ENCODE measurements at regions not wholly inside any gene's neighbourhood (a gene's known extent, or its start where the extent isn't known, plus 50 kb on each side); places are given as distances from the start of the nearest gene placed in this dataset.
"Not testable (repeated sequence)": the region's sequence is repeated elsewhere in the genome, so short reads cannot be mapped to it uniquely, and the experiment has no call there.

- intact Hi-C loops (cut with DNase I) = loop anchor here (10.0 kb wide), 1 partner anchor 270 kb away; no protein-coding TSS in a partner anchor
- peak in 1 of 10 donors; percentile 31 for DNase-seq
These were observed 165.8 kb upstream of the FOXF1 start for GRCh38 chr16:86344586-86344871.

- intact Hi-C loops (cut with DNase I) = loop anchor here (10.0 kb wide), 1 partner anchor 270 kb away; no protein-coding TSS in a partner anchor
- DNase-seq = no peak
These were observed 165.4 kb upstream of the FOXF1 start for GRCh38 chr16:86344881-86345280.

- intact Hi-C loops (cut with DNase I) = loop anchor here (10.0 kb wide), 1 partner anchor 271 kb away; no protein-coding TSS in a partner anchor
These were observed 164.8 kb upstream of the FOXF1 start for GRCh38 chr16:86345516-86345915.

GRCh38 chr16:86346034-86346433 is 164.3 kb upstream of the FOXF1 start:
- intact Hi-C loops (cut with DNase I) = loop anchor here (10.0 kb wide), 1 partner anchor 271 kb away; no protein-coding TSS in a partner anchor
- DNase-seq = peak in 1 of 10 donors; percentile 22

More at GRCh38 chr16:86345516-86345915, 164.8 kb upstream of the FOXF1 start:
- DNase-seq = peak in 1 of 10 donors; percentile 19

GRCh38 chr16:86347090-86347489 is 163.2 kb upstream of the FOXF1 start:
- intact Hi-C loops (cut with DNase I) = loop anchor here (10.0 kb wide), 1 partner anchor 272 kb away; no protein-coding TSS in a partner anchor
- DNase-seq = no peak

- intact Hi-C loops (cut with DNase I) = loop anchor here (10.0 kb wide), 1 partner anchor 273 kb away; no protein-coding TSS in a partner anchor
- peak in 2 of 10 donors; percentile 30 to 52 for DNase-seq
These were observed 162.3 kb upstream of the FOXF1 start for GRCh38 chr16:86347916-86348555.

- peak in 2 of 10 donors; percentile 15 to 46 for DNase-seq
- intact Hi-C loops (cut with DNase I) = loop anchor here (10.0 kb wide), 1 partner anchor 275 kb away; no protein-coding TSS in a partner anchor
These were observed 160.9 kb upstream of the FOXF1 start for GRCh38 chr16:86349338-86349900.

- DNase-seq = no peak
- intact Hi-C loops (cut with DNase I) = no loop called here
These were observed 160.0 kb upstream of the FOXF1 start for GRCh38 chr16:86350289-86350688.

- DNase-seq = peak in 1 of 10 donors; percentile 67
- intact Hi-C loops (cut with DNase I) = no loop called here
These were observed 159.1 kb upstream of the FOXF1 start for GRCh38 chr16:86351041-86351784.

- intact Hi-C loops (cut with DNase I) = not testable (repeated sequence)
These were observed 158.6 kb upstream of the FOXF1 start for GRCh38 chr16:86351785-86352139.

GRCh38 chr16:86353148-86353547 is 157.2 kb upstream of the FOXF1 start:
- peak in 1 of 10 donors; percentile 12 for DNase-seq
- intact Hi-C loops (cut with DNase I) = no loop called here

More at GRCh38 chr16:86351785-86352139, 158.6 kb upstream of the FOXF1 start:
- DNase-seq = peak in 1 of 10 donors; percentile 61

GRCh38 chr16:86353948-86354347 is 156.4 kb upstream of the FOXF1 start:
- DNase-seq = peak in 1 of 10 donors; percentile 53
- intact Hi-C loops (cut with DNase I) = no loop called here

- intact Hi-C loops (cut with DNase I) = no loop called here
These were observed 155.4 kb upstream of the FOXF1 start for GRCh38 chr16:86354641-86355513.

GRCh38 chr16:86355531-86355930 is 154.8 kb upstream of the FOXF1 start:
- intact Hi-C loops (cut with DNase I) = no loop called here
- DNase-seq = peak in 1 of 10 donors; percentile 7

More at GRCh38 chr16:86354641-86355513, 155.4 kb upstream of the FOXF1 start:
- DNase-seq = peak in 1 of 10 donors; percentile 31

GRCh38 chr16:86355951-86356350 is 154.4 kb upstream of the FOXF1 start:
- intact Hi-C loops (cut with DNase I) = no loop called here

GRCh38 chr16:86356804-86357203 is 153.5 kb upstream of the FOXF1 start:
- intact Hi-C loops (cut with DNase I) = no loop called here

More at GRCh38 chr16:86355951-86356350, 154.4 kb upstream of the FOXF1 start:
- DNase-seq = peak in 1 of 10 donors; percentile 67

GRCh38 chr16:86357303-86357702 is 153.0 kb upstream of the FOXF1 start:
- peak in 1 of 10 donors; percentile 17 for DNase-seq
- intact Hi-C loops (cut with DNase I) = no loop called here

More at GRCh38 chr16:86356804-86357203, 153.5 kb upstream of the FOXF1 start:
- DNase-seq = peak in 1 of 10 donors; percentile 6

- intact Hi-C loops (cut with DNase I) = no loop called here
These were observed 152.4 kb upstream of the FOXF1 start for GRCh38 chr16:86357950-86358349.

GRCh38 chr16:86359571-86359970 is 150.8 kb upstream of the FOXF1 start:
- no peak for DNase-seq
- intact Hi-C loops (cut with DNase I) = no loop called here

More at GRCh38 chr16:86357950-86358349, 152.4 kb upstream of the FOXF1 start:
- DNase-seq = peak in 1 of 10 donors; percentile 43

Measured in posterior cingulate gyrus (tissue), 11 donors.